MV-4-11 (cell line): ENCODE measurements at regions not wholly inside any gene's neighbourhood (a gene's known extent, or its start where the extent isn't known, plus 50 kb on each side); places are given as distances from the start of the nearest gene placed in this dataset.
"Not testable (repeated sequence)": the region's sequence is repeated elsewhere in the genome, so short reads cannot be mapped to it uniquely, and the experiment has no call there.

ENCODE experiments used
- DNase-seq: peaks from one replicate; lab custom pipeline; 2025; lab: John Stamatoyannopoulos, UW

- peak; percentile 90 for DNase-seq
Measured at GRCh38 chr5:67983251-67984110, 232.1 kb upstream of the PIK3R1 start.

- not testable (repeated sequence) for DNase-seq
Measured at GRCh38 chr5:67982160-67982559, 233.4 kb upstream of the PIK3R1 start.

GRCh38 chr5:67978171-67978570, 237.4 kb upstream of the PIK3R1 start:
- DNase-seq, result no peak

- DNase-seq, result peak; percentile 91
Measured at GRCh38 chr5:67976891-67977601, 238.5 kb upstream of the PIK3R1 start.

GRCh38 chr5:67976181-67976580, 239.4 kb upstream of the PIK3R1 start:
- DNase-seq, result no peak

GRCh38 chr5:67974471-67974870, 241.1 kb upstream of the PIK3R1 start:
- DNase-seq, result no peak

GRCh38 chr5:67974054-67974453, 241.5 kb upstream of the PIK3R1 start:
- no peak for DNase-seq

- DNase-seq, result peak; percentile 5
Measured at GRCh38 chr5:67971971-67972821, 243.4 kb upstream of the PIK3R1 start.

GRCh38 chr5:67971223-67971830, 244.2 kb upstream of the PIK3R1 start:
- peak; percentile 87 for DNase-seq

GRCh38 chr5:67969631-67970030, 245.9 kb upstream of the PIK3R1 start:
- no peak for DNase-seq

GRCh38 chr5:67969176-67969575, 246.4 kb upstream of the PIK3R1 start:
- DNase-seq, result no peak

GRCh38 chr5:67966712-67967111, 248.8 kb upstream of the PIK3R1 start:
- DNase-seq, result no peak

- DNase-seq, result no peak
Measured at GRCh38 chr5:67964619-67965018, 250.9 kb upstream of the PIK3R1 start.

GRCh38 chr5:67963789-67964519, 251.6 kb upstream of the PIK3R1 start:
- no peak for DNase-seq

GRCh38 chr5:67960939-67961338, 254.6 kb upstream of the PIK3R1 start:
- DNase-seq, result no peak

GRCh38 chr5:67957374-67957773, 258.2 kb upstream of the PIK3R1 start:
- DNase-seq, result no peak

- no peak for DNase-seq
Measured at GRCh38 chr5:67954351-67954750, 261.2 kb upstream of the PIK3R1 start.

GRCh38 chr5:67942421-67942820, 273.1 kb upstream of the PIK3R1 start:
- DNase-seq, result no peak

GRCh38 chr5:67941614-67942401, 273.7 kb upstream of the PIK3R1 start:
- no peak for DNase-seq

- peak; percentile 82 for DNase-seq
Measured at GRCh38 chr5:67935908-67936566, 279.5 kb upstream of the PIK3R1 start.
